IPS DF 4.7 (cell line): ENCODE measurements at regions not wholly inside any gene's neighbourhood (a gene's known extent, or its start where the extent isn't known, plus 50 kb on each side); places are given as distances from the start of the nearest gene placed in this dataset.

Experiments used
- DNase-seq: peaks from one replicate; pipeline ENCODE4 v3.0.0-alpha.2; 2013; ENCODE audit warnings: low spot score; ENCODE audit errors: extremely low read depth

GRCh38 chr2:184523732-184524131, 74.6 kb upstream of the ZNF804A start:
- no peak for DNase-seq

DNA sequence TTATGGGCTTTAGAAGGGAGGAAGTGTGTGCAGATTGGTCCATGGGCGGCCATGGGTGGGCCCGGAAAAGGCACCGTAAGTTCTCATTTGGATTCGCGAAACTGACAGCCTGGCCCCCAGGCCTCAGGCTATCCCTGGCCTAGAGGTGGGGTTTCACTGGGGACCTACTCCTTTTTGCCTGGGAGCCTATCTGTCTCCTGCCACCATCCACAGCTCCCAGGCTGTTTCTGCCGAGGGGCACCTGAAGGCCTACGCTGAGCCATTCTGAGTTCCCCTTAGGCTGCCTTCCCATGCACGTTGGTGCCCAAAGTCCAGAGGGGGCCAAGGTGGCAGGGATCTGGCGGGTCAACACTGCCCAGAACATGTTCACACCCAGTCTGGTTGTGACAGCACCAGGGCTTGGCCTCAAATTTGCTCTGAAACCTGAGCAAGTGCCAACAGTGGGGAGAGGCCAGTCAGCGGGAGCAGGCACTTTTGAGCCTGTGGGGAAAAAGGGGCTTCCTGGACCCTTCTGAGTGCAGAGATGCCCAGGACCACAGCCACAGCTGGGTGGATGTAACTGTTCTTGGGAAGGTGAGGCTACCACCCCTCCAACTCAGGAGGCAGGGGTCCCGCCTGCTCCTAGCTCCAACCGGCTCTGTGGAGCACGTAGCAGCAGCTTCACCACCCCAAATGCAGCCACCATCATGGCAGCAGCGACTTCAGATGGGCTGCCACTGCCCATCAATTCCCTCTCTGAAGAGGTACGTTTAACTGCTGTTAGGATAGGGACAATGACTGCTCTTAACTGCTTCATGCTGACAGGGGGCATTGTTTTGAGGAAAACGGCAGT, 73.6 kb upstream of the ZNF804A start:
- no peak for DNase-seq

GRCh38 chr2:184527058-184527457, 71.3 kb upstream of the ZNF804A start:
- no peak for DNase-seq

- DNase-seq, result no peak
Observed at GRCh38 chr2:184528119-184528518, 70.2 kb upstream of the ZNF804A start.

DNA sequence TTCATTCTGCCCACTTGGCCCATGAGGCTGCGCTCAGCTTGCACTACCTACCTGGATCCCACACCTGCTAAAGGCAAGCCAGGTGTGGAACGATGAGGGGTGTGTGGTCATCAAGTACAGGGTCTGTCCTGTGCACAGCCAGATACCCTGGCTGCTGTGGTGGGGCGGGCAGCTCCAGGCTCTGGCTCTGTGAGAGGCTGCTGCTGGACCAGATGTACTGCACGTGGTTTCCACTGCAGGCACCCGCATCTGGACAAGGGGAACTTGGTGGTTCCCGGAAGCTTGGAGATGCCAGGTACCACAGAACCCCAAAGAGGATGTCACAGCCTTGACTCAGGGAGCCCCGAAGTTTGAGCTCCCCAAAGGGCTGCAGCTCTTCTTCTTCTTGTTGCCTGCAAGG, 68.1 kb upstream of the ZNF804A start:
- DNase-seq, result no peak

DNA sequence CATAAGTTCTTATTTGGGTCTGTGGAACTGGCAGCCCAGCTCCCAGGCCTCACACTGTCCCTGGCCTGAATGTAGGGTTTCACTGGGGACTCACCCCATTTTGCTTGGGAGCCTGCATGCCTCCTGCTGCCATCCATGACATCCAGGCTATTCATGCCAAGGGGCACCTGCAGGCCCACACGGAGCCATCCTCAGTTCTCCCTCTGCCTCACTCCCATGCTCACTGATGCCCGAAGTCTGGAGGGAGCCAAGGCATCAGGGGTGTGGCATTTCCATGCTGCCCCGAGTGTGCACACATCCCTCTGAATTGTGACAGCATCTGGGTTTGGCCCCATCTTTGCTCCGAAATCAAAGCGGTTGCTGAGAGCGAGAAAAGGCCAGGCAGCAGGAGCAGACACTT, 67.4 kb upstream of the ZNF804A start:
- DNase-seq, result no peak

DNA sequence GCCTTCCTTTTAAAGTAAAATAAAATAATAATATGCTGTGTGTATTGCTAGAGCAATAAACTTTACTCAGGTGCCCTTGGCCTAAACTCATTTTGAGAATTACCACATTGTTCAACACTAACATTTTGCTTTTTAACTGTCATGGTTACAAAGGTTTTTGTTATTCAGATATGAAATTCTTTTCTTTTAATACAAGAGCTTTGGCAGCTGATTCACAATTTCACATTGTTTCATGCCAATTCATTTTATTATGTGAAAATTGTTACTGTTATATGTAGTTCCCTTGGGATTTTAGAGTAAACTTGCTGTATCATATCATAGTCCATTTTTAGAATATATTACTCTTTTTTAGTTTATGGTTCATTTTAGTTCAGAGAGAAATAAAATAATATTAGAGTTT, 65.8 kb upstream of the ZNF804A start:
- no peak for DNase-seq

- no peak for DNase-seq
Observed at GRCh38 chr2:184534986-184535385, 63.3 kb upstream of the ZNF804A start.

DNA sequence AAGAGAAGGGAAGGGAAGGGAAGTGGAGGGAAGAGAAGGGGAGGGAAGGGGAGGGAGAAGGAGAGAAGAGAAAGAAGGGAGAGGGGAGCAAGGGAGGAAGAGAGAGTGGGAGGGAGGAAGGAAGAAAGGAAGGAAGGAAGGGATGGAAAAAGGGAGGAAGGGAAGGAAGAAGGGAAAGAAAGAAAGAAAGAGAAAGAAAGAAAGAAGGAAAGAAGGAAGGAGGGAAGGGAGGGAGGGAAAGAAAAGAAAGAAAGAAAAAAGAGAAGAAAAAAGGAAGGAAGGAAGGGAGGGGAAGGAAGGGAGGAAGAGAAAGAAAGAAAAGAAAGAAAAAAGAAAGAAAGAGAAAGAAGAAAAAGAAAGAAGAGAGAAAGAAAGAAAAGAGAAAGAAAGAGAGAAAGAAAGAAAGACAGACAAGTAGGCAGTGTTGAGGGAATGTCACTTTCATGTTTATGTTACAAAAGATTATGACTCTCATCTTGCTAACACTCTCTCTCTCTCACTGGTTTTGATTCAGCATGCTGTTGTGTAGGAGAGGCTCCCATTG, 58.0 kb upstream of the ZNF804A start:
- DNase-seq, result no peak

GRCh38 chr2:184541591-184541990, 56.7 kb upstream of the ZNF804A start:
- no peak for DNase-seq

DNA sequence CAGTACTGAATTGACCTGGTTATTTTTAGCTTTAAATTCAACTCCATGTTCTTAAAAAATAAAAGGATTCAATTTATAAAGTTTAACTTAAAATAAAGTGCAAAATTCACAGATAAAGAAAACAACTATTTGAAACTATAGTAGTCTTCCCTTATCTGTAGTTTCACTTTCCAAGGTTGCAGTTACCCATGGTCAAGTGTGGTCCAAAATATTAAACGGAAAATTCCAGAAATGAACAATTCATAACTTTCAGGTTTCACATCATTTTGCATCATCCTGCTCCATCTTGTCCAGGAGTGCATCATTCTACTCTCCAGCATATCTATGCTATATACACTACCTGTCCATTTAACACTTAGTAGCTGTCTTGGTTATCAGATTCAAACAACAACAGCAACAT, 54.5 kb upstream of the ZNF804A start:
- no peak for DNase-seq
